Keratinocyte (primary cell): ENCODE measurements at regions not wholly inside any gene's neighbourhood (a gene's known extent, or its start where the extent isn't known, plus 50 kb on each side); places are given as distances from the start of the nearest gene placed in this dataset.
"Not testable (repeated sequence)": the region's sequence is repeated elsewhere in the genome, so short reads cannot be mapped to it uniquely, and the experiment has no call there.

ENCODE experiments used
- EZH2 ChIP-seq: IDR thresholded peaks from one replicate; pipeline ENCODE4 v1.6.1; 2012; ENCODE audit warnings: inconsistent platforms, mild to moderate bottlenecking, low read length, moderate library complexity
- TF ChIP-seq, protein P1 (sequence below), 3 experiments: IDR thresholded peaks in 1 of 3; conservative IDR thresholded peaks in 1 of 3; optimal IDR thresholded peaks in 1 of 3; 2 replicates in 2 of 3; 3 replicates in 1 of 3; pipeline versions ENCODE3 to v1.5.1; 2011; ENCODE audit warnings: low read length in 3 of 3, mild to moderate bottlenecking in 3 of 3, moderate library complexity in 2 of 3, control low read depth in 1 of 3, inconsistent platforms in 1 of 3; ENCODE audit not compliant: insufficient read depth in 2 of 3; ENCODE audit errors: extremely low read depth in 1 of 3

- TF ChIP-seq, protein P1, sequence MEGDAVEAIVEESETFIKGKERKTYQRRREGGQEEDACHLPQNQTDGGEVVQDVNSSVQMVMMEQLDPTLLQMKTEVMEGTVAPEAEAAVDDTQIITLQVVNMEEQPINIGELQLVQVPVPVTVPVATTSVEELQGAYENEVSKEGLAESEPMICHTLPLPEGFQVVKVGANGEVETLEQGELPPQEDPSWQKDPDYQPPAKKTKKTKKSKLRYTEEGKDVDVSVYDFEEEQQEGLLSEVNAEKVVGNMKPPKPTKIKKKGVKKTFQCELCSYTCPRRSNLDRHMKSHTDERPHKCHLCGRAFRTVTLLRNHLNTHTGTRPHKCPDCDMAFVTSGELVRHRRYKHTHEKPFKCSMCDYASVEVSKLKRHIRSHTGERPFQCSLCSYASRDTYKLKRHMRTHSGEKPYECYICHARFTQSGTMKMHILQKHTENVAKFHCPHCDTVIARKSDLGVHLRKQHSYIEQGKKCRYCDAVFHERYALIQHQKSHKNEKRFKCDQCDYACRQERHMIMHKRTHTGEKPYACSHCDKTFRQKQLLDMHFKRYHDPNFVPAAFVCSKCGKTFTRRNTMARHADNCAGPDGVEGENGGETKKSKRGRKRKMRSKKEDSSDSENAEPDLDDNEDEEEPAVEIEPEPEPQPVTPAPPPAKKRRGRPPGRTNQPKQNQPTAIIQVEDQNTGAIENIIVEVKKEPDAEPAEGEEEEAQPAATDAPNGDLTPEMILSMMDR (optimal IDR thresholded peaks at IDR 0.05 in 1 of 3, IDR thresholded peaks at IDR 0.05 in 1 of 3, conservative IDR thresholded peaks at IDR 0.05 in 1 of 3; ENCODE audit: extremely low read depth in 1 of 3, insufficient read depth in 2 of 3, low read length in 3 of 3) = not testable (repeated sequence)
- TF ChIP-seq EZH2 = not testable (repeated sequence)
Observed at GRCh38 chr2:85969367-85969766, 80.6 kb upstream of the ST3GAL5 start.
